Thyroid gland (tissue), 4 donors: ENCODE measurements at regions not wholly inside any gene's neighbourhood (a gene's known extent, or its start where the extent isn't known, plus 50 kb on each side); places are given as distances from the start of the nearest gene placed in this dataset.
"Not testable (repeated sequence)": the region's sequence is repeated elsewhere in the genome, so short reads cannot be mapped to it uniquely, and the experiment has no call there.

Experiments
- CTCF ChIP-seq, 6 experiments: fragments of 200-600 bp in 3 of 6; fragments of 450-650 bp in 3 of 6; sonication (generic) in 3 of 6; IDR thresholded peaks; one replicate each; pipeline ENCODE4 v1.5.1; 2016 to 2019; ENCODE audit warnings: antibody characterized with exemption in 6 of 6, mild to moderate bottlenecking in 2 of 6, inconsistent platforms in 1 of 6, moderate library complexity in 1 of 6
- POLR2A ChIP-seq, 2 donors: fragments of 450-650 bp; IDR thresholded peaks; one replicate each; pipeline ENCODE4 v1.6.1; 2017; ENCODE audit warnings: antibody characterized with exemption in 2 of 2, mild to moderate bottlenecking in 2 of 2, moderate library complexity in 1 of 2

GRCh38 chr4:25994577-25994976 lies 80.6 kb downstream of the SMIM20 start:
- TF ChIP-seq POLR2A, CTCF (IDR thresholded peaks at IDR 0.05): not testable (repeated sequence)
